ENCODE measurements at regions not wholly inside any gene's neighbourhood (a gene's known extent, or its start where the extent isn't known, plus 50 kb on each side); places are given as distances from the start of the nearest gene placed in this dataset.
"Not testable (repeated sequence)": the region's sequence is repeated elsewhere in the genome, so short reads cannot be mapped to it uniquely, and the experiment has no call there.

GRCh38 chrY:17827155-17827554, 52.9 kb downstream of the CDY2B start:
- H3K9me3 Mint-ChIP-seq; H3K4me3 Mint-ChIP-seq; H3K27ac Mint-ChIP-seq; DNase-seq; H3K36me3 Mint-ChIP-seq (ENCODE audit: low read depth); intact Hi-C loops (cut with micrococcal nuclease); H3K27me3 Mint-ChIP-seq; H3K4me1 Mint-ChIP-seq: not testable (repeated sequence)

DNA sequence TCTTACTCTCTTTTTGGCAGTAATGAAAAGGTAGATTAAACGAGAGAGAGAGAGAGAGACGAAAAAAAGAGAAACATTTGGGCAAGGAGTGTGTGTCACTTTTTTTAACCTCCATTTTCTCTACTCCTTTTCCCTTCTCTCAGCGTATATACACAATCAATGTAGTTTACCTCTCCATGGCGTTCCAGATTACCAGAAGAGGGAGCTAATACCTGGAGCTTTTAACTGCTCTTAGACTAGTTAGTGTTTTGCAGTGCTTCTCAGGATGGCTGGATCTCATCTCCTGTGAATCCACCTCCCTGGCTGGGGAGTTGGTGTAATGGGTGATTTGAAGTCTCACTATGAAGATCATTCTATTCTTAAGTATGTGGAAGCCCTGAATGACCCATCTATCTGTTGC, 60.3 kb downstream of the CDY2B start:
- H3K36me3 Mint-ChIP-seq (ENCODE audit: low read depth); DNase-seq; intact Hi-C loops (cut with micrococcal nuclease); H3K27me3 Mint-ChIP-seq; H3K4me3 Mint-ChIP-seq; H3K9me3 Mint-ChIP-seq; H3K4me1 Mint-ChIP-seq; H3K27ac Mint-ChIP-seq: not testable (repeated sequence)

- H3K4me3 Mint-ChIP-seq; H3K27ac Mint-ChIP-seq; intact Hi-C loops (cut with micrococcal nuclease); H3K27me3 Mint-ChIP-seq; H3K36me3 Mint-ChIP-seq (ENCODE audit: low read depth); H3K9me3 Mint-ChIP-seq; H3K4me1 Mint-ChIP-seq; DNase-seq: not testable (repeated sequence)
Measured at GRCh38 chrY:17819025-17819646, 60.9 kb downstream of the CDY2B start.

DNA sequence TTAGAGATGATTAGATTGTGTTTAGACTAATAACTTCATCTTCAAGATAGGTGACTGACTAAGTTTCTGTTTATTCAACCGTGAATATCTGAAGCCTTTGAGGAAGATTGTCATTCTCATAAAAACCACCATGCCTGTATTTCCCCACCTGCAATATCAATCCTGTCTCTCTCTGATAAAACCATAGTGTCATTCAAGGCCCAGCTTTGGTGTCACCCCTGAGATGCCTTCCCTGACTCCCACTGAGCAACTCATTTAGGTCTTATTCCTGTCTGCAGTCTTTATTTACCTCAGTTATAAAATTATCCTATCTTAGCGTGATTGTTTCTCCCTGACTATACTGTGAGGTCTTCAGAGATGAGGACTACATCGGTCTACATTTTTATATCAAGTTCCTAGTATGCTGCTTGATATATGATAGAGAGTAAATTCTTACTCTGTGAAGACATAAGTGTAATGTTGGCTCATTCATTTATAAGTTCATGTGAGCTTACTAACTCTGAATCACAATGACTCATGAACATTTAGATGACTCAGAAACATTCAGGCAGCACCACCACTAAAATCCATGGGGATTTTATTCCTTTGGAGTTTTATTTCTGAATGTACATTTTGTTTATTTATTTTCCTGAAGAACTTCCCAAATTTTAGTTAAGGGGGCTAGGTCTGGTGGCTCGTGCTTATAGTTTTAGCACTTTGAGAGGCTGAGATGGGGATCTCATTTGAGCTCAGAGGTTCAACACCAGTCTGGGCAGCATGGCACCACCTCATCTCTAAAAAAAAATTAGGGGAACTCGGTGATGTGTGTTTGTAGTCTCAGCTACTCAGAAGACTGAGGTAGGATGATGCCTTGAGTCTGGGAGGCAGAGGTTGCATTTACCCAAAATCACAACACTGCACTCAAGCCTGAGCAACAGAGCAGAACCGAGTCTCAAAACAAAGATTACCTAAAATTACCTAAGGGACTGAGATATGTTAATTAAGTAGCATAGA, 62.6 kb downstream of the CDY2B start:
- H3K36me3 Mint-ChIP-seq (ENCODE audit: low read depth); H3K4me1 Mint-ChIP-seq; intact Hi-C loops (cut with micrococcal nuclease); DNase-seq; H3K4me3 Mint-ChIP-seq; H3K27me3 Mint-ChIP-seq; H3K9me3 Mint-ChIP-seq; H3K27ac Mint-ChIP-seq: not testable (repeated sequence)

GRCh38 chrY:17812664-17813063, 67.4 kb downstream of the CDY2B start:
- H3K4me1 Mint-ChIP-seq; intact Hi-C loops (cut with micrococcal nuclease); H3K9me3 Mint-ChIP-seq; H3K36me3 Mint-ChIP-seq (ENCODE audit: low read depth); H3K4me3 Mint-ChIP-seq; H3K27me3 Mint-ChIP-seq; H3K27ac Mint-ChIP-seq; DNase-seq: not testable (repeated sequence)

- DNase-seq, H3K9me3 Mint-ChIP-seq: not testable (repeated sequence)
Measured at GRCh38 chrY:17799915-17800314, 80.1 kb downstream of the CDY2B start.

DNA sequence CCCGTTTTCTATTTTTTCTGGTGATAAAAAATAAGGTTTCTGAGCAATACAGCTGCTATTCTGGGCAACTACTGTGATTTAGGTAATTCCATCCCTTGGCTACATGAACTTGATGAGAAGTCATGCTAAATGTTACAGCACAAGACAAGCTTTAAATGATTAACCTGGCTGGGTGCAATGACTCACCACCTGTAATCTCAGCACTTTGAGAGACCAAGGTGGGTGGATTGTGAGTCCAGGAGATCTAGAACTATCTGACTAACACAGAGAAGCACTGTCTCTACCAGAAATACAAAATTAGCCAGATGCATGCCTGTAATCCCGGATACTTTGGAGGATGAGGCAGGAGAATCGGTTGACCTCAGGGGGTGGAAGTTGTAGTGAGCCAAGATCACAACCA, 92.8 kb downstream of the CDY2B start:
- H3K4me1 Mint-ChIP-seq; DNase-seq; H3K9me3 Mint-ChIP-seq; H3K36me3 Mint-ChIP-seq (ENCODE audit: low read depth); H3K4me3 Mint-ChIP-seq; H3K27me3 Mint-ChIP-seq; H3K27ac Mint-ChIP-seq; intact Hi-C loops (cut with micrococcal nuclease): not testable (repeated sequence)

More at GRCh38 chrY:17799915-17800314, 80.1 kb downstream of the CDY2B start:
- H3K27me3 Mint-ChIP-seq; H3K4me1 Mint-ChIP-seq; H3K36me3 Mint-ChIP-seq (ENCODE audit: low read depth); intact Hi-C loops (cut with micrococcal nuclease); H3K4me3 Mint-ChIP-seq; H3K27ac Mint-ChIP-seq: not testable (repeated sequence)

- intact Hi-C loops (cut with micrococcal nuclease); H3K4me1 Mint-ChIP-seq; H3K4me3 Mint-ChIP-seq; DNase-seq; H3K27me3 Mint-ChIP-seq; H3K27ac Mint-ChIP-seq; H3K36me3 Mint-ChIP-seq (ENCODE audit: low read depth); H3K9me3 Mint-ChIP-seq: not testable (repeated sequence)
Measured at GRCh38 chrY:17766000-17766699, 113.9 kb downstream of the CDY2B start.

DNA sequence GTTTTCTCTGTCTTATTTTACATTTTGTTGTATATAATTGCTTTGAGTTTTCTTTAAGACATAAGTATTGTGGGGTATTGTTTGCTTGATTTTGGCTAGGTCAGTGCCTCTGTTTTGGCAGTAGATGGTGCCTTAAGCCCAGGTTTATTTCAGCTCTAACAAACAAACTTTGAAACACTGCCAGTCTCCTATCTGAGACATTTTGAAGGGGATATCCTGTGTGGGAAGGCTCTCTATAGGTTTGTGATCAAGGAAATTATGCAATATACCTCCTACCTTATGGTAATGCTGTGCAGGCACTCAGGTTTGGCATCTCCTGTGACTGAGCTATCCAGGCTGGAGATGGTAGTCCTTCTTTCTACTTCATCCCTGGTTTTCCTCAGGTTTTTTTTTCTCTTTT, 120.8 kb downstream of the CDY2B start:
- H3K27ac Mint-ChIP-seq; H3K36me3 Mint-ChIP-seq (ENCODE audit: low read depth); H3K27me3 Mint-ChIP-seq; DNase-seq; H3K4me3 Mint-ChIP-seq; H3K9me3 Mint-ChIP-seq; intact Hi-C loops (cut with micrococcal nuclease); H3K4me1 Mint-ChIP-seq: not testable (repeated sequence)

DNA sequence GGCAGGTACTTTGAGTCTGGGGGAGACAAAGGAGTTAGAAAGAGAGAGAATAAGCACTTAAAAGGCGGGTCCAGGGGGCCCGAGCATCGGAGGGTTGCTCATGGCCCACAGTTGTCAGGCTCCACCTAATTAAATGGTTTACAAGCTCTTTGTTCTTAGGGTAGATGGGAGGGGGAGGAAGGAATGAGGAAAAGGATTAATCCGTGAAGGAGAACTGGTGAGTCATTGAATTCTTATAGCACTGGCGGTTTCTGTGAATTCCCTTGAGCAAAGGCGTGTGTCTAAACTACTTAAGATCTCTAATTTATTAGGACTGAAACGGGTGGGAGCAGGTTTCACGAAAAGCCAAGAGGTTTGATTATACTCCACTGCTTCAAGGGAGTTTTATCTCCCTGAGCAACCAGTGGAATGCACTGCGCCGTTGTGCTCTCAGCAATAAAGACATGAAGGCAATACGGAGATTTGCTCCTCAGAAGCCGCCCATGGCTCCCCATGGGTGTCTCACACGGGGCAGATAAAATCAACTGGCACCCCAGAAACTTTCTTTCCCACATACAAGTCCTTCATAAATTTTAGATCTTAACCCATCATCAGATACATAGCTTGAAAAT, 127.0 kb downstream of the CDY2B start:
- H3K4me1 Mint-ChIP-seq; intact Hi-C loops (cut with micrococcal nuclease); DNase-seq; H3K27me3 Mint-ChIP-seq; H3K9me3 Mint-ChIP-seq; H3K36me3 Mint-ChIP-seq (ENCODE audit: low read depth); H3K27ac Mint-ChIP-seq; H3K4me3 Mint-ChIP-seq: not testable (repeated sequence)

GRCh38 chrY:17739852-17740251, 140.2 kb downstream of the CDY2B start:
- H3K36me3 Mint-ChIP-seq (ENCODE audit: low read depth); H3K4me1 Mint-ChIP-seq; H3K9me3 Mint-ChIP-seq; H3K4me3 Mint-ChIP-seq; DNase-seq; H3K27me3 Mint-ChIP-seq; intact Hi-C loops (cut with micrococcal nuclease); H3K27ac Mint-ChIP-seq: not testable (repeated sequence)

GRCh38 chrY:17729474-17729873, 150.5 kb downstream of the CDY2B start:
- H3K36me3 Mint-ChIP-seq (ENCODE audit: low read depth); H3K27ac Mint-ChIP-seq; H3K4me1 Mint-ChIP-seq; DNase-seq; H3K27me3 Mint-ChIP-seq; intact Hi-C loops (cut with micrococcal nuclease); H3K9me3 Mint-ChIP-seq; H3K4me3 Mint-ChIP-seq: not testable (repeated sequence)

DNA sequence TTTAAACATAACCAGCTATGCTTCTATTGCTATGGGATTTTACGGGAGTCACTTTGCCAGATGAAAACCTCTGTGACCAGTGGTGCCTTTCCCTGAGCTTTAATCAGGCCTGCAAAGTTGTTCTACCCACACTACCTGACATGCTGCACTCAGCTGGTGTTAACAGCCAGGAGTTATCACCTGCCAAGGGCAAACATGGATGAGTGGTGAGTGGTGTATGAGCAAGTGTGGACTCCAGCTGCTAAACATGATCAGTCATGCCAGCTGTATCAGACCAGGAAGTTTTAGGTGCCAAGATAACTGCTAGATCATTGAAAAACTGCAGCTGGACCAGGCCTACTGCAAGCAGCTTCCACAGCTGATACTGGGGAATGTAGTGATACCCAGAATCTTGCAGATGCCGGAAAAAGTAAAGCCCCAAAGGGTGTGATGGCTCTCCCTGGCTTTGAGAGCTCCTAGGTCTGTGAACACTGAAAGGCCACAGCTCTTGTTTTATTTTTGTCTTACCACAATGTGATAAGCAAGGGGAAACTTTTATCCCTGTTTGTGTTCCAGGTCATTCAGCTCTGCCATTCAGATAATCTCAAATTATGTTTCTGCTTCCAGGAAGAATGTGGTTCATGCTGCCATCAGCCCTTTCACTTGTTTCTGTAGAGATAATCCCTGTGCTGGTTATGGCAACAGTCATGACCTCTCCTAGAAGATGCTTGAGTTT, 163.5 kb downstream of the CDY2B start:
- not testable (repeated sequence) for H3K4me1 Mint-ChIP-seq

More for the DNA sequence above, 163.5 kb downstream of the CDY2B start:
- H3K36me3 Mint-ChIP-seq (ENCODE audit: low read depth); intact Hi-C loops (cut with micrococcal nuclease); H3K27ac Mint-ChIP-seq; H3K9me3 Mint-ChIP-seq; DNase-seq; H3K4me3 Mint-ChIP-seq; H3K27me3 Mint-ChIP-seq: not testable (repeated sequence)
